HG02981 (cell line): ENCODE measurements at regions not wholly inside any gene's neighbourhood (a gene's known extent, or its start where the extent isn't known, plus 50 kb on each side); places are given as distances from the start of the nearest gene placed in this dataset.

Experiments used
- ATAC-seq: cut with Tn5 transposase; IDR thresholded peaks from one replicate; pipeline ENCODE4 v1.9.1; 2021; ENCODE audit warnings: mild to moderate bottlenecking, moderate library complexity; ENCODE audit not compliant: unreplicated experiment

DNA sequence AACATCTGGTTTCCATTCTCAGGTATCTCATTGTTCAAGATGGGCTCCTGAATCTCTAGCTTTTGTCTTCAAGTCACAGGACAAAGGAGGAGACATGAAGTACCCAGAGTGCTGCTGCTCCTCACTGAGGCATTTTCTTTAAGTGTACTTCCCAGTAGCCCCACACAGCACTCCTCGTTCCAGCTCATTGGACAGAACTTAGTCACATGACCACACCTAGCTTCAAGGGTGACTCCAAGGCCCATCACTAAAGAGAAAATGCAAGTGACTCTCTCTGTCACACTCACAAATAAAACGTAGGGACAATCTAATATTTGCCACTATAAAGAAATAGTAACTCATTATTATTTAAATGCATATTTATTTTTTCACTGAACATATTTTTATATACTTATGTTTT is 58.3 kb upstream of the NEUROD6 start:
- ATAC-seq: no peak

DNA sequence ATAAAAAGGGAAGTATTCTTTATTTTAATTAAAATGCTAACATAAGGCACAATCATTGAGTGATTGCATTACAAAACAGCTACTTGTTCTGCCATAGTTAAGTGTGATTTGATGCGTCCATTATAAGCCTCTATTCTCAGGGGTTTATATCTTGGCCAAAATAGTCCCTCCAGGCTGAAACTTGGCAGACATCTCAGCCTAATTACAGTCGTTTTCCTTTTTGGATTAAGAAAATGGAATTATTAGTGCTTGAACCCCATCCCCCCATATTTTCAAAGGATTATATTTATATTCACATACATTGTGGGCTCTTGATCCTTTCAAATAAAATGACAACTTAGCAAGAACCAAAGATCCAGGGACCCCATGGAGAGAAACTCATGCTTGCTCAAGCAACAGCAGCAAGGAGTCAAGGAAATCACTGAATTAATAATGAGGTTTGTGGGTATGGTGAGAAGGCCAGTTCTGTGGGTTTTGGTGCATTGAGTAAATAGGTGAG is 66.7 kb upstream of the NEUROD6 start:
- no peak for ATAC-seq

DNA sequence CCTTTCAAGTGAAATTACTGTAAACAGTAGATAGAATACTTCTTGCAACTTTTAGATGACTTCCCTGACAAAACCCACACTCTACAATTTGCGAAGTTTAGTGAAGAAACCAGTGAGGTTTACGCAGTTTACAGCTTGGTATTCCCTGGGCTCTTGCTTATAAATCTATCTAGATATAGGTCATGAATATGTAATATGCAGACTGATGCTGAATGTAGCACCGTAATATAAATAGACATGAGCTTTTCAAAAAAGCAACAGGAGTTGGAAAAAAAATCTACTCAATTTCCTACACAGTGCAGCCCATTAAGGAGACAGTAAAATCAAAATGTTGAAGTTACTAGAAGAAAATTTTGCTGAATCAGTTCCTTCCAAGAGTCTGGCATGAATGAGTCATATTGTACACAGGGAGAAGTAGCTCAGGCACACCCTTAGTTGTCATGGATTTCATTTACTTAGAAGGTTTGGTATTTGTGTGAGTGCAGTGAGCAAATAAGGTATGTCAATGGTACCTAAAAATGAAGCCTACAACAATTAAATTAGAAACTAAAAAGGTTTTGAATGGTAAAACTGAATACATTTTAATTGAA is 67.7 kb upstream of the NEUROD6 start:
- ATAC-seq: no peak

DNA sequence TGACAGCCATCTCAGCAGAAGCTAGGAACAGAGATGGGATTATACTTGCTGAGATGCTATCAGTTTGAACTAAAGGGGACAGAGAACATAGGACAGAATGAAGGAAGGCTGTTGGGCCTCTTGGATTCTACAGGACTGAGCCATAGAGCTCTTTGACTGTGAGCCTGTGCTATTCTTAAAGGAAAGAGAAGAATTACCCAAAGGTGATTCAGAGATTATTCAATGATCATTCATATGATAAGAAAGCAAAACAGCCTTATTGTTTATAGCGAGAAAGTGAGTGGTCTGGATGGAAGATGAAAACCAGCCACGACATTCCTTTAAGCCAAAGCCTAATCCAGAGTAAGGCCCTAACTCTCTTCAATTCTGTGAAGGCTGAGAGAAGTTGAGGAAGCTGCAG is 69.7 kb upstream of the NEUROD6 start:
- ATAC-seq: no peak

DNA sequence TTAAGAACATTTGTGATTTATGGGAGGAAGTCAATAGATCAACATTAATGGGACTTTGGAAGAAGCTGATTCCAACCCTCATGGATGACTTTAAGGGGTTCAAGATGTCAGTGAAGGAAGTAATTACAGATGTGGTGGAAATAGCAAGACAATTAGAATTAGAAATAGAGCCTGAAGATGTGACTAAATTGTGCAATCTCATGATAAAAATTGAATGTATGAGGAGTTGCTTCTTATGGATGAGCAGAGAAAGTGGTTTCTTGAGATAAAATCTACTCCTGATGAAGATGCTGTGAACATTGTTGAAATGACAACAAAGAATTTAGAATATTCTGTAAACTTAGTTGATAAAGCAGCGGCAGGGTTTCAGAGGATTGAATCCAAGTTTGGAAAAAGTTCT is 70.9 kb upstream of the NEUROD6 start:
- no peak for ATAC-seq

DNA sequence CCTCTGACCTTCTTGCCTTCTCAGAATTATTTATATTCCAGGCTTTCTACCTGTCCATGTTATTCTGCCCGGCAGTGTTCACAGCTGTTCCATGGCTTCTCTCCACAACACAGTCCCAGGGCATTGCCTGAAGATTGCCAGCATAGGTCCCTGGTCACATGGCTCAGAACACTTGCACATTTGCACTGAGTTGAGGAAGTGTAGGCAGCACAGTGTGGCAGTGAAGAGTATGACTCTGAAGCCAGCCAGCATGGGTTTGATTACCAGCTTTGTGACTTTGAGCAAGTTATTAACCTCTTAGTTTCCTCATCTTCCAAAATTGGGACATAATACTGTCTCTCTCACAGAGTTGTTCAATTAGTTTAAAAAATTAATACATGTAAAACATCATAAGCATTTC is 73.2 kb upstream of the NEUROD6 start:
- ATAC-seq: no peak

DNA sequence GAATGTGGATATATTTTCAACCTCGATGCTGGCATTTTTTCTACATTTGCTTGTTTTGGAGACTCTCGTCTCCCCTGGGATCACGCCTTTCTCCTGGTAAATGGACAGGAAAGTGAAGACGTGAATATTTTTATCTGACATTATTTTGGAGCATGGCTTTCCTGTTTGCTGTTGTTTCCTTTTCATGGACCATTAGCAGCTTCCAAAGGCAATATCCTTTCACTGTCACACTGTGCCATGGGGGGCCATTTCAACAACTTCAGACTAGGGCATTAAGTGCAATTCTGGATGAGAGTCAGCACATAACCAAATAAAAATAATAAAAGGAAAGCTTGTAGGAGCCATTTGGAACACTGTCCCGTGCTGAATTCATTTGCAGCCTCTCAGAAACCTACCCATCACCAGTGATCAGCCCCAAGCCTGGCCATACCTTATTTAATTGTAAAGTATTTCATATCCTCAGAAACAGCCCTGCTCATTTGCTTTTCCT is 75.9 kb upstream of the NEUROD6 start:
- ATAC-seq: no peak

DNA sequence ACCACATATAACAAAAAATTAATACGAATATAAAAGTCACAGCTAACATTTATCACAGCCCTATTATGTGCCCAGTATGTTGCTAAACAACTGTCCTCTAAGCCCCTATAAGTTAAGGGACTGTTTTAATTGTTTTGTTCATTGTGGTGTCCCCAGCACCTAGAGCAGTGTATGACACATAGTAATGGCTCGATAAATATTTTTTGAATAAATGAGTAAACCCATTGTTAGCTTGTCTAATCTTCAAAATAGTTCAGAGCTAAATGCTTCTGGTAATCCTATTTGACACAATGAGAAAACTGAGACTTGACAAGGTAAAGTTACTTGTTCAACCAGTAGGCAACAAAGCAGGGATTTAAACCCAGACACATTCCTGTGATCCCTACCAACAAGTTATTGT is 78.4 kb upstream of the NEUROD6 start:
- no peak for ATAC-seq

DNA sequence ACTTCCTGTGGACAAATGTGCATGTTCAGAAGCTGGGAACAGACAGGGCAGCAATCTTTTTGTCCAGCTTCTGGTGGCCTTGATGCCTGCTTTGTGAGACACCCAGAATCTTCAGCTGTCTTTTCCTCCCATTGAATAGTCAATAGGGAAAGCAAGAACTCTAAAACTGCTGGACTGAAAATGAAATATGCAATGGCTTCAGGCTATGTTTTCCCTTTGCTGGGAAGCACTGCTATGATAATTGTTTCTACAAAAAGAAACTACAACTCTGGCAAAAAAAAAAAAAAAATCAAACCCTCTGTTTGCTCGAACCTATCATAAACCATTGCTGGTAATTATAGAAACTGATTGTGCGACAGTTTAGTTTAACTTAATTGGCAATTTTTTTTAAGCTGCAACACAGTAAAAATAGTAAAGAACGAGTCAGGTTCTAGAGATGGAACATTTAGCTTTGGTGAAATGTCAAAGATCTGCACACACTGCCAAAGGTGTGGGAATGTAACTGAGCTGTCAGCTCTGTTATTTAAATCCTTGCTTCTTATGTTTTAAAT is 79.1 kb upstream of the NEUROD6 start:
- ATAC-seq: no peak

DNA sequence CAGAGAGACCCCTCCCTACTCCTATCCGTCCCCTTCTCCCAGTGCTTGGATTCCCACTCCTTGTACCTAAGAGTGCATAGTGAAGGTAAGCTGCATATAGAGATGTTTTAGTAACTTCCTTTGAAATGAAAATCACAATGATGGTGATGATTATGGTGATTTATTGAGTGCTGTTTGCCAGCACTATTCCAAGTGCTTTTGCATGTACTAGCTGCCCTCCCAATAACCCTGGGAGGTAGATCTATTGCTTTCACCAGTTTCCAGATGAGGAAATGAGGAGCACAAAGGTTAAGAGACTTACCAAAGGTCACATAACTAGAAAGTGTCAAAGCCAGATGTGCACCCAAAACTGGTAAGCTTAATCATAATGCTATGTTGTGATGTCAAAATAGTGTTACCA is 80.4 kb upstream of the NEUROD6 start:
- ATAC-seq: no peak

DNA sequence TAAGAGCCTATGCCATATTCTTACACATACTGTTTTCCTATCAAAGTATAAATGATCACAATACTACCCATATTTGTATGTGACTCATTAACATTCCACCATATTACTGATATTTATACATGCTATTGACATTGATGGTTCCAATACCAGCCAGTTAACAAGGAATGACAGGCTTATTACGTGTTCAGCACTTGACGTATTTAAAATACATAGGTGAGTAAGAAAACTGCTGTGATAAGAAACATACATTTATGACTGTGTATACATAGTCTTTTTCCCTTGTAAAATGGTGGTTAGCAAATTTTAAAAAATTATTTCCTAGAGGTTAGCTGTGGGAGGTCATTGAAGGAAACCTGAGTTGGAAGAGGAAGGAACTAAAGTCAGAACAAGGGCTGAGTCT is 81.1 kb upstream of the NEUROD6 start:
- no peak for ATAC-seq

DNA sequence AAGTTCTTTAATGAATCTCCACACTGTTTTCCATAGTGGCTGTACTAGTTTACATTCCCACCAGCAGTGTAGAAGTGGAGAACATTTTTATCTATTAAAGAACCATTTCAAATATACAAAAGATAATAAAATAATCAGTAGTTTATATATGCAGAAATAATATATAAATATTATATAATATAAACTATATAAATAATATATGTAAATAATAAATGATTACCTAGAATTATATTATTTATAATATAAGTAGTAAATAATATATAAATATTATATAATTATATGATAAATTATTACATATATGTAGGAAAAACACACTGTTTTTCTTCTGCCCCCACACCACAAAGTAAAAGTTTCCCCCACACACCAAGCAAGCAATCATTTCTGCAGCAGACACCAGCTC is 83.5 kb upstream of the NEUROD6 start:
- ATAC-seq: no peak

DNA sequence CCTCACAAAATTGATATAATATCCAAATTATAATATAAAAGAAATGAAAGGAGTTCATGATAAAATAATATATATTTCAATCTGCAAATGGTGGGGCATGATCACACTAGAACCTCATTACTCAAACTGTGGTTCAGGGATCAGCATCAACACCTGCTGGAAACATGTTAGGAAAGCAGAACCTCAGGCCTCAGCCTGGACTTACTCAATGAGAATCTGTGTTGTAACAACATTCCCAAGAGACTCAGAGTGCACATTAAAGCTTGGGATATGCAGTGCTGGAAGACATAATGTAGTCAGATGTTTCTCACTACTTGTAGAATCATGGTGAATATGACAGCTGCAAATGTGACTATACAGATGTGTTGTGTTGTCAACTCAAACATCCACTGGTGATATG is 81.7 kb upstream of the ITPRID1 start:
- no peak for ATAC-seq

DNA sequence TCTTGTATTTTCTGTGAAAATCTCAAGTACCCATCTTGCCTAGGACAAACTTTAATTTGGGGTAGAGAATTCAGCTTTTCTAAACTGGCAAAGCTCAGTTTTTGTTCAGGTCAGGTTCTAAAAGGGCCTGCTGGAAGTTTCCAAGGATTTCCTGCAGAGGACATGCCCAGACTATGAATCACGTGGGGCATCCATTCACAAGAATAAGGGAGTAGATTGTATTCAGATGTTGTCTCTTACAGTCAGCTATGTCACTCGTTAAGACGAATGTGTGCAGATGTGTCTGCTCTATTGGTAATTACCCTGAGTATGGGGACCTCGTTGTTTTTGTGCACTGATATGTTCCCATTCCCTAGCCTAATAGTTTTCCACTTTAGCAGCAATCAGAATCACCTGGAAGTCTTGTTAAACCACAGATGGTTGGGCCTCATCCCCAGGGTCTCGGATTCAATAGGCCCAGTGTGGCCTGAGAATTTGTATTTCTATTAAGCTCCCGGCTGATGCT is 81.0 kb upstream of the ITPRID1 start:
- ATAC-seq: no peak

DNA sequence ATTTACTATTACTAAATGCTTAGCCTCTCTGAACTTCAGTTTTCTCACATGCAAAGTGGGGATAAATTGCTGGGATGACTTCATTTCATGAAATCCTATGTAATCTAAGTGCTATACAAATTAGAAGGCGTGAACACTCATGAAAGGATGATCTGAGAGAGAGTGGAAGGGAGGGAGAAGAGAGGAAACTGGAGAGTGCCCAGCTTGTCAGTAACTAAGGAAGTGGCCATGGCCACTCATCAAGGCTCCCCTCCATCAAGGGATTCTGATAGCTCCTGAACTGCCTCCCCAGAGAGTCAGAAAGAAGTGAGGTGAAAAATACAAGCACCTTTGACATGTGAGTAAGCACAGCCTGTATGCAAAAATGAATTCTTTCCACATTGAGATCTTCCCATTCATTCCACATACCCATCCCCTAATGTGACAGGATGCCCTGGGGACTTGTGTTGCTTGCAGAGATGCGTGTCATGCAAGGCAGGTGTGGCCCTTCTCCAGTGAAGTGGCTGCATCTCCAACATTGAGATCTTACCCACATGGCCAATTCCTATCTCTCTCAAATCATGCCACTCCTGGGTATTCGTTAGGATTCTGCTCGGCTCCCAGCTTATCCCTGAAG is 76.5 kb upstream of the ITPRID1 start:
- no peak for ATAC-seq

DNA sequence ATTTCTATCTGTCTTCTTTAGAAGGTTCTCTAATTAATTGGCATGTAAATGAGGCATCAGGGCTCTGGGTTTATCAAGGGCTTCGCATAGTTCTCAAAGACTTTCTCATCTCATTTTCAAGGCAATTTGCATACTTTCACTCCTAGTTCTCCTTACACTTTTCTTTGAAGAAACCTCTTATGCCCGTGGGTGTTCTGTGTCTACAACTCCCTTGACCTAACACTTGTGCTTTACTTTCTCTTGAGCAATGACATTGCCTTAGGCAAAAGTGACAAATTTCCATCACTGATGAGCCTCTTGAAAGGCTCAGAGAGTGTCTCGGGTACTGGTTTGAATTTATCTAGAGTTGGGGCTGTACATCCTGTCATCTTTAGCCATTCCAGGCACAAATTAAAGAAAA is 74.7 kb upstream of the ITPRID1 start:
- ATAC-seq: no peak

DNA sequence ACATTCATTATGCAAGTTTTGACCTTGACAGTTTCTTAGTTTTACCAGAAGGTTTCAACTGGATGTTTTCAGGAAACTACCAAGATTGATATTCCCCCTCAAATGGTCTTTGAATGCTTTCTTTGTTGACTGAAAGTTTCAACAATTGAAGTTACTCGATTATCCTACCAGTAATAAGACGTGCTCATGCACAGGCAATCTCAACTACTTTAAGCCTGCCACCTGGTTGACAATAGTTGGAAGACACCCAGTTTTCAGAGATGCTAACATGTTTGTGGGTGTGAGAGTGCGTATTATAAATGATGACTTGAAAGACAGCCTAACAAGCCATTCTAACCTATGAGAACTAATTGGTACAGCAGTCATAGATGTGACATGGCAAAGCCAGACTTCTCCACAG is 73.4 kb upstream of the ITPRID1 start:
- no peak for ATAC-seq

DNA sequence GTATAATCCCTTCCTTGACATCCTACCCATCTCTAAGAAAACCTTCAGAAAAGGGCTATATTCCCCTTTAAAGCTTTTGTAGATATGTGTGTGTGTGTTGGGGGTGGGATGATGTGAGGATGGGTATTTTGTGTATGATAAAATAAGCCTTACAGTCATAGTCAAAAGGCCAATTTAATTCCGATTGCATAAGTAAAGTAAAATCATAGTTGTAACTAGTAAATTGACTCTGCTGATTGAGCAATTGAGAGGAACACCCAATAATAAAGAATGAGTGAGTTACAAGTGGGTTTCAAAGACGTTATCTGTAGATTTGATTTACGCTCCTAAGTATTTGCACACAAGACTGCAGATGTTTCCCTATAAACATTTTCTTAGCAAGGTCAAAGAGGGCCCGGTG is 71.3 kb upstream of the ITPRID1 start:
- ATAC-seq: no peak

DNA sequence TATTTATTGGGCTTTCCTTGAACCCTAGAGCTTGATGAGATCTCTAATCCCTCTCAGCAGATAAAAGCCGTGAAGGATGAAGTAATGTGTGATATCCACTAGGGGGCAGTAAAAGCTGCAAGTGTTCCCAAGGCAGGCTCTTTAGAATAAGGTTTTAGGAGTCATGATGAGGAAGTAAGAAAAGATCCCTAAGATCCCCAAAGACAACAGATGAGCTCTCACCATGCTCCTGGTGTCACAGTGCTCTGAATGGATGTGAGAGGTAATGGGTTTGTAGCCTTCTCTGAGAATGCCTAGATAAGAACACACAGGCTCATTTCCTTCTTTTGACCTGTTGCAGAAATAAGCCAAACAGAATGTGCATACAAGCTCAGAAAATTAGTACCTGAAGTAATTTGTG is 70.4 kb upstream of the ITPRID1 start:
- ATAC-seq: peak; percentile 83

DNA sequence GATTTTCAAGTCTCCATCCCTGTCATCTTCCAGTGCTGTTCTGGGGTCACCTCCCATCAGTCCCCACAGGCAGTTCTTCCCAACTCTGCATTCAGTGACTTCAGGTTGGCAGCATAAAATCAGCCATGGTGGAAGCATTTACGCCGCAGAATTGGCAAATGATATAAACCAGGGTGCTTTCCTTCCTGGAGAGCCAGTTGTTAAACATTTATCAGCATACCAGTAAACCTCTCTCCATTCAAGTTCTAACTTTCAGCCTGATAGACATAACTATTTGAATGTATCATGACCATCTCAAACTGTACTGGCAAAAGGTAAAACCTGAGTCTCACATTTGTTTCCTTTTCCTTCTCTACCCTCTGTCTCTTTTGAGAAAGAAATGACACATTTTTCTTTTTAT is 69.7 kb upstream of the ITPRID1 start:
- ATAC-seq: no peak

DNA sequence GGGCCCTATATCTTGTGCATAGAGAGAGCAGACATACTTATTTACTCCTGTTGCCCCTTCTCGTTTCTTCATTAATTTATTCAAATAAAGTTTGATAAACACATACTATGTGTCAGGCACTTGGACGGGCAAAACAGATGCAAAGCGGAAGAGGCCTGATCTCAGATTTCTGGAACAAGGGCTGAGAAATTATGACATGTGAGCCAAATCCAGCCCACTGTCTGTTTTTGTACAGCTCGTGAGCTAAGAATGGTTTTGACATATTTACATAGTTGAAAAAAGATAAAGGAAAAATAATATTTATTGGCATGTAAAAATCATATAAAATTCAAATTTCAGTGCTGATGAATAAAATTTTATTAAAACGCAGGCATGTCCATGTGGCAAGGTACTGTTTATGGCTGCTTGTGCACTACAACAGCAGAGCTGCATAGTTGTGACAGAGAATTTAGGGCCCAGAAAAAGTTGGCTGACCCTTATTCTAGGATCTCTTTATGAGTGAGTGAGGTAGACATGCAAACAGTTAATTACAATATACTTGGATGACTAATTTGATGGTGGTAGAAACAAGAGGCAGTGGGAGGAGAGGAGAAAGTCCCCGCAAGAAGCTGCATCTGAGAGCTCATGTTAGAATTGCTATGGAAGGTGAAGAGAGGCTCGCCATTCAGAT is 68.1 kb upstream of the ITPRID1 start:
- ATAC-seq: no peak

DNA sequence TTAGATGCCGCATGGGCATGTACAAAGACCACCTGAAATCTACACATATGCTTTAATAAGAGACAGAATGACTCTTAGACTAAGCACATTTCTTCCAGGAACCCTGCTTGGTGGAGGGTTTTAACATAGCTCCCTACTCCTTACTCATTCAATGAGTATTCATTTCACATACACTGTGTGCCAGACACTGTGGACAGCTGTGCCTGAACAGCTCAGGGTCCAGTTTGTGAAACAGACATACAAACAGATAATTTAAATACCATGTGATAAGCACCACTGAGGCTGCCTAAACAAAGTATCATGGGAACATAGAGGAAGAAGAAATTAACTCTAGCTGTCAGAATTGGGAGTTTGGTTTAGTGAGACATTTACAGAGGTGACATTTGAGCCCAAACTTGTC is 65.2 kb upstream of the ITPRID1 start:
- no peak for ATAC-seq
